Limb (tissue), 2 donors: ENCODE measurements at regions not wholly inside any gene's neighbourhood (a gene's known extent, or its start where the extent isn't known, plus 50 kb on each side); places are given as distances from the start of the nearest gene placed in this dataset.

Experiments
- DNase-seq, 2 donors: peaks; one replicate each; pipeline ENCODE4 v3.0.0-alpha.2; 2016; ENCODE audit errors: extremely low spot score in 2 of 2

DNA sequence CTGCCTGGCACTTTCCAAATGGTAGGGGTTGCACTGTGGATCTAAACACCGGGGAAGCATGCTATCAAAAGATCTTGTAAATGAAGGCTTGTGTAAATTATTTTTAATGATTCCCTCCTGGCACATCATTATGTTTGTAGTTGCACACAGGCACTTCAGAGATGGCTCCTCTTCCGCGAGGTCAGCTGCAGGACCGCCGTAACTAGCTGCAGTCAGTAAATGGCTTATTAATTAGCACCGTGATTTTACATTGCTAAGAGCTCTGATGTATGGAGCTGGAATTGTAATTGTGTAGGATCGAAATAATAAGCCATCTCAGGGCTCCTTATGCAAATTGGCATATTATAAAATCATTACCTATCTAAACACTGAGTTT lies 397.6 kb upstream of the IRX1 start:
- no peak for DNase-seq

- peak; percentile 26 to 68 for DNase-seq
These were observed 398.1 kb upstream of the IRX1 start for GRCh38 chr5:3197304-3198073.

- DNase-seq = no peak
These were observed 399.6 kb upstream of the IRX1 start for GRCh38 chr5:3195994-3196393.

GRCh38 chr5:3194684-3195083 lies 400.9 kb upstream of the IRX1 start:
- no peak for DNase-seq

DNA sequence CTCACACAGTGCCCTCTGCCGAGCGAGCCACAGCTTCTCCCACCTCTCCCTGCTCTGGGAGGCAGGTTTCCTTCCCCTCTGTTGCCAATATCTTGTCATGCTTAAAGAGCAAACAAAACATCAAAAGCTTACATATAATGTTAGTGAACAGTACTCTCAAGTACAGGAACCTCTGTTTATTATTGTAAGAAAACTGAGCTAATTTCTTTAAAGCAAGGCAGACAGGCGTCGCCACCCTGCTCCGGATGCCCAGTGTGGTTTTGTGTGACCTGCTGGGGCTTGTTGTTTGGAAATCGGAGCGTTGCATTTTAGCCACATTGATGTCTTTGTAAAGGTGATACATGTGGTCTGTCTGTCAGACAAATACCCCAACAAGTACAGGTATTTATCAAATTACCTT lies 401.4 kb upstream of the IRX1 start:
- DNase-seq = no peak

- no peak for DNase-seq
These were observed 404.0 kb upstream of the IRX1 start for GRCh38 chr5:3191585-3191984.

DNA sequence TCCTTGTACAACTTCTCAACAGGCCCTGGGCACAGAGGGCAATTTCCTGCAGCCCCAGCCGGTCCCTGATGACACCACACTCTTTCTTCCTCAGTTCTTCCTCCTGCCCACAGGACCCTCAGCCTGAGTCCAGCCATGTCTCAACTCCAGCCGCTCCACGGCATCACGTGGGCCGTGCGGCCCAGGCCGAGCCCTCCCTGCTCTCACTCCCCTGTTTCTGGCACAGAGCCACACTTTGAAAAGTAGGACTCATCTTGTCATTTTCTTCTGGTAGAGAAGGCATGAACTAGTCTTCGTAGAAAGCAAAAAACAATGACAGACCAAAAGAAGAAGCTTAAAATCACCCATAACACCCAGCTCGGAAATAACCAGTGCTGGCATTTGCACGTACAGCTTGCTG lies 404.7 kb upstream of the IRX1 start:
- no peak for DNase-seq

DNA sequence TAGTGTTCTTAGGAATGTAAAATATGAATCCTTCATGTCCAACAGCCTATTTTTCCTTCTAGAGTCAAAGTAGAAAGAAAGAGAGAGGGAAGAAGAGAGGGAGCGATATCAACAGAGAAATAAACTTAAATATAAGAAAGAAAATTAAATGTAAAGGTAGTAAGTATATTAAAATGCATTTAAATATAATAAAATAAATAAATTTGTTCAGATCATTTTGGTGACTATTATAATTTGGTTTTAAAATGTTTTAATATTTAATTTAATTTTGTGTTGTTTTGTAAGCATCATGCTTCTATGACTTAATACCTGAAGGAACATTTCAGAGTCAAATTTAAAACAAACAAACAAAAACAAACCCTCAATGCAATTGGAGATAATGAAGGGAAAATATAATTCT lies 405.2 kb upstream of the IRX1 start:
- DNase-seq = no peak

GRCh38 chr5:3187771-3188425 lies 407.7 kb upstream of the IRX1 start:
- DNase-seq = no peak

GRCh38 chr5:3186736-3187405 lies 408.8 kb upstream of the IRX1 start:
- no peak for DNase-seq

- DNase-seq = no peak
These were observed 409.5 kb upstream of the IRX1 start for GRCh38 chr5:3186156-3186555.

DNA sequence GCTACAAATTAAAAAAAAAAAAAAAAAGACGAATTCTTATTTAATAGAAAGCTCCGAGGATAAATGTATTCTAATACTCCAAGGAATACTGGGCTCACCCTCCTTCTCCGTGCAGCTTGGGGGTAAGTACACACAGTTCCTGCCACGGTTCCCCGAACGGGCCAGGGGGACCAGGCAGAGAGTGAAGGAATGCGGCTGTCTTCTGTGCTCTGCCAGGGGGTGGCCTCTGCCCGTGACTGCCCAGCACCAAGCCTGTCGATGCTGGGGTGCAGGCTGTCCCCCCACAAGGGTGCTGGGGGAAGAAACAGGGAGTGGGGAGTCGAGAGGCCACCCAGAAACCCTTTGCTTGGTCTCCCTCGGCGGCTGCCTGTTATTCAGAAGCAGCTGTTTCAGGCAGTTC lies 410.1 kb upstream of the IRX1 start:
- DNase-seq = no peak

- DNase-seq = no peak
These were observed 413.3 kb upstream of the IRX1 start for GRCh38 chr5:3182133-3182876.

DNA sequence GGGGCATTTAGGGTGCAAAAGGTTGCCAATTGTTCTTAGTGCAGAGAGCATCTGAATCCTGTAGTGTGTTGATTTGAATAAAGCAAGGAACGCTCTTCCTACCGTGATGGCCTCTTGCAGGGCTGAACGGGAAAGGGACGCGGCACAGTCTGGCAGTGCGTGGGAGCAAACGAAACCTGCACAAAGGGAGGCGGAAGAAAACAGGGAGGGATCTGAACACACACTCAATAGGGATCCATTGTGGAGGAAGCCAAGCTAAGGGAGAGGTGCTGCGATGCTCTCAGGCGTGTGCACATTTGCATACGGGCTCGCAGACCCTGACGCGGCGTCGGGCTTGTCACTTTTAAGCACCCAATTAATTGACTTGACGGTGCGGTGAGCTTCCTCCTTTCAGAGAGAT lies 414.0 kb upstream of the IRX1 start:
- DNase-seq = no peak

DNA sequence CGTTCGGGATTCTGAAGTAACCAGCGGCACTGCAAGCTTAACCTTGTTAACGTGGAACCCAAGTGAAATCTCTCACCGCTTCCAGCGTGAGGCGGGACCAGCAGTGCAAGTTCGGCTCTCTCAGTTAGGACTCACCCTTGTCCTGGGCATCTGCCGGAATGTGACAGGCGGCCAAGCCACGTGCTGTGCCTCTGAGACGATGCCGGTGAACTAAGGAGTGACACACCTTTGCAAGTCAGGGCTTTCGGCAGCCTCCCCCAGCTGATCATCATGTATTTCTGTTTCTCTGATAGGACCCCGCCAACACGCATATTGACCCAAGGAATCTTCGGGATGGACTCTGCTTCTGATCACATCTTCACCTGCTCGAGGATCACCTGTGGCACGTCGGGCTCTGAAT lies 415.0 kb upstream of the IRX1 start:
- DNase-seq = no peak

DNA sequence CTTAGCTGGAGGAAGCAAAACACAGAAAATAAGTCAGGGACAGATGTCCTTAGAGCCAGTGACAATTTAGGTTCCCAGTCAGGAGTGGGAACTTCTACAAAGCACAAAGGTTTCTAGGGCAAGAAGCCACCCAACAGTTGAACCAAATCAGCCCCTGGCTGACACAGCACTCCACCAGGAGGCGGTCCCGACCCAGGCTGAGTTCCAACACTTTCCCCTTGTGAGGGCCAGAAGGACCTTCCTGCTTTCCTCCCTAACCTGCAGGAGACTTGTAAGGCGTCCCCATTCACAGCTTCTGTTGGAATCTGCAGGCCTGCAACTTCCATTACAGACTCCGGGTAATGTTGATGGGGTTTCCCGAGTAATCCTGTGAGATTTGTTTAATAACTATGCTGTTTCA lies 416.4 kb upstream of the IRX1 start:
- DNase-seq = no peak

- no peak for DNase-seq
These were observed 418.3 kb upstream of the IRX1 start for GRCh38 chr5:3177338-3177737.

DNA sequence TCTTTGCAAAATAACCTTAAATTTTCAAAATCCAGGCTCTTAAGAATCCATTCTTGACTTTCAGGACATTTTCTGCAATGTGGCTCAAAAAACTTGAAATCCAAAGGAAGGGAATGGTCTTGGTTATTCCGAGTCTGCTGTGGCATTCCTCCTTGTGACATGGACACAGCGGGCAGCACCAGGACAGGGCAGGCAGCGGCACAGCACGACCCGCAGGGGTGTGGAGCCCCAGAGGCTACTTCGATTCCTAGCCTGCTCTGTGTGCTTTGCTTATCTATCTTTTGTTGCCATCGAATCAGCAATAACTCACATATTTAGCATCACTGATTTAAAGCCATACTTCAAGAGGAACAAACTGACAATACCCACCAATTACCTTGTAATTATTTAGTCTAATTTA lies 420.2 kb upstream of the IRX1 start:
- DNase-seq = no peak

DNA sequence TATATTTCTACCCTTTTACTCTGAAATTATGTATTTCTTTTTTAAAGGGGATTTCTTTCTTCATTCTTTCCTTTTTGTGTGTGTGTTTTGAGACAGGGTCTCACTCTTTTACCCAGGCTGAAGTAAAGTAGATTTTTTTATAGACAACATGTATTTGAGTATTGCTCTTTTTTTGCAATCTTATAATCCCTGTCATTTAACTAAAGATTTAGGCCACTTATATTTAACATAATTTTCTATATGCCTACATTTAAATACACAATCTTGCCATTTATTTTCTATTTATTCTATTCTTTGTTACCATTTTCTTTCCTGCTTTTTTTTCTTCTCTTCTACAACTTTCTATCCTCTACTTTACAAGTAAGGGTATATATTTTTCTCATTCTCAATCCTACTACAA lies 416.0 kb upstream of the IRX2 start:
- no peak for DNase-seq

DNA sequence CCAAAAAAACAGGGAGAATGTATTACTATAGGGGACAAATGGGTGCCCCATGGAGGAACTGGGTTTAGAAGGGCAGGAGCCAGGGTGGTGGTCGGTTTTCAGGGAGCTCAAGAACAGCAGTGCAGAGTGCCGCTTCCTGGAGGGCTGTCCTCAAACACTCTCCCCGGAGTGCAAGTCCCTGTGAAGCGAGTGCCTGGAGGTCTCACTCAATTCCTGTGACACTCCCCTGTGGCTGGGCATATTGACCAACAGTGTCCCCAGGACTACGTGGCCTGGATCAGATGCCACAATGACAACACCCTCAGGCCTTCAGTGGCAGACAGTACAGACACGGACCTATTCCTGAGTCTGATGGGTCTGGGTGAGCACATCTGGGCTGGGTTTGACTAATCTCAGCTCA lies 412.1 kb upstream of the IRX2 start:
- DNase-seq = no peak

DNA sequence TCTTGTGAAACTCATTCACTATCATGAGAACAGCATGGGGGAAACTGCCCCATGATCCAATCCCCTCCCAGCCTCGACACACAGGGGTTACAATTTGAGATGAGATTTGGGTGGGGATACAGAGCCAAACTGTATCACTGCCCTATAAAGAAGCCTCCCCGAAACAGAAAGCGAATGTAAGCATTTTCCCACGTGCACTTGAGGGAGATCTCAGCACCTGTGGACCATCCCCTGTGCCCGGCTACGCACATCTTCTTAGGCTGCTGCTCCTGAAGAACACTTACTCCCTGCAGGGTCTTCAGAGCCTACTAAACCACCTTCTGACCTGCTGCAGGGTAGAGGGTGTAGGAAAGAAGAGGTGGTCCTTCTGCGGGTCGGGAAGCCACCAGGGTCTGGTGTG lies 410.2 kb upstream of the IRX2 start:
- DNase-seq = no peak

DNA sequence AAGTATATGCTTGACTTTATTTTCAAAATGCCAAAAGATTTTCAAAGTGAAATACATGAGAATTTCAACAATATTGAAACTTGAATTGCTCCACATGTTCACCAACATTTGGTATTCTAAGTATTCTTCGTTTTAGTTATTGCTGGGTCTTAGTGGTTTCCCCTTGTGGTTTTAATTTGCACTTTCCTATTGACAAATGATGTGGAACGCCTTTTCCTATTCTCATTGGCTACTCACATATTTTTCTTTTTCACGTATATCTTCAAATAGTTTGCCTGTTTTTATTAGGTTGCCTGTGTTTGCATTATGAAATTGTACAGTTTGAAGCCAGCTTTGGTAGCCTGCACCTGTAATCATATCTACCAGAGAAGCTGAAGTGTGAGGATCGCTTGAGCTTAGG lies 405.7 kb upstream of the IRX2 start:
- no peak for DNase-seq
